IPS-NIHi7 (cell line): ENCODE measurements at regions not wholly inside any gene's neighbourhood (a gene's known extent, or its start where the extent isn't known, plus 50 kb on each side); places are given as distances from the start of the nearest gene placed in this dataset.

ENCODE experiments used
- DNase-seq: peaks from one replicate; pipeline ENCODE4 v3.0.0; 2012; ENCODE audit warnings: mixed read lengths; ENCODE audit errors: extremely low spot score

DNA sequence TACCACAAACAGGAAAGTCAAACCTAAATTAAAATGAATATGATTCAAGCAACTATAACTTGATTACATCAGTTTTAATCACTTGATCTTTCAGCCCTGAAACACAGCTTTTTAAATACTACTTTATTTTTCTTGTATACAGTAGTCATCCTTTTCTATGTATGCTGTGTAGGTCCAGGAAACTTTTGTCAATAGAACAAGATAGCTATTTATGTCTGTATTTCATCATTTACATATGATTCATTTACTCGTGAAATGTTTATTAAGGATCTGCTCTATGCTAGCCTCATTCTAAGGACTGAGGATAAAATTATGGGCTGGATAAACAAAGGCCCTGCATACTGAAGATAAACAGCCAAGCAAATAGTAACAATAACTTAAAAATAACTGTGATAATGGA is 930.2 kb downstream of the TFAP2A start:
- no peak for DNase-seq

DNA sequence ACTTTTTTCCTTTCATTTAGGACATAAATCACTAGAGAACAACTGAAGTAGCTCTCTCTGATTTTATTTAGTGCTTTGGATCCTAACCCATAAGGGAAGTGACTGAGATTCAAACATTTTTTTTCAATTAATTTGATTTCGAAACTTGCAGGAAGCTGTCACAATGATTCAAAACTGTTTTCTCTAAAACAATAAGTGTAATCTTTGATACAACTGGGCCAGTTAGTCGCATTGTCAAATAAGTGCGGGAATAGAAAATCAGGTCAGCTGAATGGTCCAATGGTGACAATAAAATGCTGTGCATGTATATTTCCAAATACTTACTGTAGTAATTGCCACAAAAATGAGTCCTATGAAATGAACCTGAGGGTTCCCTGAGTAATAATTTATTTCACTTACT is 930.8 kb downstream of the TFAP2A start:
- DNase-seq: no peak

DNA sequence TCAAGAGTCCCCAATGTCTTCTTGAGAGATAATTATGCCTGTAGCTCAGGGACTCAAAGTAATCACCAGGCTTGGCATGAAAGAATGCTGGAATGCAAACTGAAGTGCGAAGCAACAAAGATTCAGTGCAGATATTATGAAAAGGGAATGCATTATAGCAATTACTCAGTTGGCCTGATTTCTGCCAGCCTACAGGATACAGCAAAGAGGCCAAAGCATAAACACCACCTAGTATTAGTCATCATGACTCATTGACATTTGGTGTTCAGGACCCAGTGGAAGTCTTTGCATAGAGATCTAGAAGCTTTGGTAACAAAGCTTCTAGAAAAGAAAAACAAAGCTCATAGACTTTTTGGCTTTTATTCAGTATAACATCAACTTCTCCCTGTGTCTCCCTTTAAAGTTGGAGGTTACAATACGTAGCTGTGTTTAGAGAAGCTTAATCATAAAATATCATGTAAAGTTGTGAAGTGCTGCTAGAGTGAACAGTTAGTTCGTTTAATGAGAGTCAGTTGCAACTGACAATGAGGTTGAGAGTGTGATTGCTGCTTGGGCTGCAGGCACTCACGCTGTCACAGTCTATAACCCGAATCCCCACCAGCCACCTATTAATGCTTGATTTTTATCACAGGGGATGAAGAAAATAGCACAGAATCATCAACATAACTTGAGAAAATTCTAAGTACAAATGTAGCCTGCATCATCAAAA is 932.7 kb downstream of the TFAP2A start:
- peak; percentile 20 for DNase-seq

DNA sequence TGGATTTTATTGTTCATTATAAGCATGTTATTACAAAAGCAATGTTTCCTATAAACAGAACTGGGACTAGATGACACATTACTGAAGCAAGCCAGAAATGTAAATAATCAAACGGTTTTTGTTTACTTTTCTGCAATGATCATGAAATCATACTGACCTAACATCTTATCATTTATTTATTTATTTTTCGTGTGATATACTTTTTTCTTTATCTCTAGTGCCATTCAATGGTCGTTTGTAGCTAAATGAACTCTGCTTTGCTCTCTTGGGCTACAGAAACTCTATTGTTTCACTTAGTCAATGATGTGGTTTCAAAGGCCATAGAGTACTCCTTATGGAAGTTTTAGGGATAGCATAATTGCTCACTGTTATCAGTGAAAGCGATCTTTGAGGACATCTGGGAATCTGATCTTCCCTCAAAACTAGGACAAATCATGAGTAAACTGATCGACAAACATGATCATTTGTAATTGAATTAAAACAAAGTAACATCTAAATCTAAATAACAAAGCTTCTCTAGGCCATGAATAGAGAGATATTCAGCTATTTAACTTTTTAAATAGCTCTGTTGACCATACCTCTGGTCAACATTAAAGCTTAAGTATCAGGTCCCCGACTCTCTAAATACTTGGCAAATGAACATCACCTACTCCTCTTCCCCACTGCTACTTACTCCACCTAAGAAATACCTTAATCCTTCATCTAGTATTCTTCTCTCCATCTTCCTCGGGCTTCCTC is 933.4 kb downstream of the TFAP2A start:
- no peak for DNase-seq

DNA sequence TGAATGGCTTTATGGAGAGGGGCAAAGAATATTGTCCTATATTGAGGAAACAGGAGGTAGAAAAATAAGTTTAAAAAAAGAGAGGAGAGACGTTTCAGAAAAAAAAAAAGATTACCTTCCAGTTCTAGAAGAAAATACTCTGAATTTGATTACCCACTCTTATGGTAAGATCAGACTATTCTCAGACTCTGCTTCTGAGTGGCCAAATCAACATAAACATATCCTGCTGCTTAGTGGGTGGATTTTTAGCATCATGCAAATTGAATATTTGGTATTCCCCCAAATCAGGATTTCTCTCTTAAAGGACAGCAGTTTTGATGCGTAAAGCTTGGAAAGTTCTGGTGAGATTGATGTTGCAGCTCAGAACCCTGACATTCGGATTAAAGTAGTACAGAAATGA is 946.6 kb downstream of the TFAP2A start:
- no peak for DNase-seq

DNA sequence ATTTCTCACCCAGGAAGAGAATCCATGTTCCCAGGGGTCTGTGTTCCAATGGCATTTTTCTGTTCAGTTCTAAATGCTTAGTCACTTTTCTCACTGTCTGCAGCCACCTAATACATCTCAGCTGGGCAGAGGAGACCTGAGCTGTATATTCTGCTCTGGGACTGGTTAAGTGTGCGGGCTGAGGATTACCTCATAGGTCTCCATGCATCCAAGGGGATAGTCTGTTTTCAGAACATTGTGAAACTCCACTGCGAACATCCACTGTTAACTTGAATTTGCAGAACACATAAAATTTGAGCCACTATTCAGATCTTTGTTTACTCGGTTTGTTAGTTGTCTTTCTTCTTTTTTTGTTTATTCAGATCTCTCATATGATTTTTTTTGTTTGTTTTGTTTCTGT is 947.1 kb downstream of the TFAP2A start:
- no peak for DNase-seq

DNA sequence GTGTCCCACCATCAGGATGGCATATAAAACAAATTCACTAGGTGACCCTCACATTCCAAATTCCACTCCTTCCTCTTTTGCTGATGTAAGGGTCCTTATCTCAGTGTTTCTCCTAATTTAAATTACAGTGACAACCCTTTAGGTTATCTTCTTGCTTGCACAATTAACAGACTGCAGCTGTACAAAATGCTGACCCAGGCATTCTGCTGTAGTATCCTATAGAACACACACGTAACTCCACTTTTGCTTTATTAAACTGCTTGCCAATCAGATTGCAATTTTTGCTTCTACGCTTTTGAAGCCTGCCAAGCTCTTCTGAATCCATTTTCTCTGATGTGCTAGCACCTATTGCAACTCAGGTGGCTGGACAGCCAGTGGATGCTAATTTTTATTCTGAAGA is 950.3 kb downstream of the TFAP2A start:
- no peak for DNase-seq

DNA sequence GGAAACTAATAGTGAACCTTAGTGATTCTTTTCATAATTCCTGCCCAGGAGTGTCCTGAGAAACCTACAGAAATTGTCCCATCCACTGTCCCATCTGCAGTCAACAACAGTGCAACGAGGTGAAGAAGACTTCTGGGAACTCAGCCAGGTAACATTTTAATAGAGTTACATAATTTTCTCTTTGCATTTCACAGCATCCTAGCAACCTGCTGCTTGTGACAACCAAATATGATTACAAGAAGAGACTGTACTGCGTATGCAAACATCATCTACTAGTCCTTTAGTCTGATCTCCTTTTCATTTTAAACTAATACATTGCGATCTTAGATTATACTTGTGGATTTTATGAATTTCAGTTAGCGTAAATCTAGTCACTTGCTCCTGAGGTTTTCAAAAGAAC is 951.6 kb downstream of the TFAP2A start:
- no peak for DNase-seq

DNA sequence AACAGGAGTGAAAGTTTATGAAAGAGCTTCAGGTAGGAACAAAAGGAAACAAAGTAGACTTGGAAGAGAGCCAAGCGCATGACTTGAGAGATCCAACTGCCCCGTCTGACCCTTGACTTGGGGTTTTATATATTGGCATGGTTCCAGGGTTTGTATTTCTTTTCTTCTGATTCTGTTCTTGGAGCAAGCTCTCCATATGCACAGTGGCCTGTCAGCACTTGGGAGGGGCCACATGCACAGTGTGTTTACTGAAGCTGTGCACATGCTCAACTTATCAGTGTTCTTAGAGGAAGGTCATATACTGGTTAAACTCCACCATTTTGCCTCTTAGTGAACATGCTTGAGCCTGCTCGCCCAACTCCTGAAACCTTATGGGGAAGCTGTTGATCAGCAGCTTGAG is 953.7 kb downstream of the TFAP2A start:
- DNase-seq: no peak

DNA sequence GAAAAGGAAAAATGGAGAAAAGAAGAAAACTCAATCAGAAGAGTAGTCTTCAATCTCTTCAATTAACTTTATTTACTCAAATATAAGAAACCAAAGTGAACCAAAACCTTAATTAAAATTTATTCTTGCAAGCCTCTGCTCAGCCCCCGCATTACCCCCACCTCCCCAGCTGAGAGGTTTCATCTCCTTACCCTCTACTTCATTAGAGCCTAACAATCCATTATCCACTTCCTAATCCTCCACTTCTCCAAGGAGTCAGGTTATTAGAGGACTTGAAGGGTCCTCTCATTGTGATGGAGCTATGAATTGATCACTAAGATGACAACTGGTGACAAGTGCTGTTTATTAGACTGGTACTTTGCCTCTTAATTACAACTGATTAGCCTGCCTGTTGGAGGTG is 956.5 kb downstream of the TFAP2A start:
- no peak for DNase-seq

DNA sequence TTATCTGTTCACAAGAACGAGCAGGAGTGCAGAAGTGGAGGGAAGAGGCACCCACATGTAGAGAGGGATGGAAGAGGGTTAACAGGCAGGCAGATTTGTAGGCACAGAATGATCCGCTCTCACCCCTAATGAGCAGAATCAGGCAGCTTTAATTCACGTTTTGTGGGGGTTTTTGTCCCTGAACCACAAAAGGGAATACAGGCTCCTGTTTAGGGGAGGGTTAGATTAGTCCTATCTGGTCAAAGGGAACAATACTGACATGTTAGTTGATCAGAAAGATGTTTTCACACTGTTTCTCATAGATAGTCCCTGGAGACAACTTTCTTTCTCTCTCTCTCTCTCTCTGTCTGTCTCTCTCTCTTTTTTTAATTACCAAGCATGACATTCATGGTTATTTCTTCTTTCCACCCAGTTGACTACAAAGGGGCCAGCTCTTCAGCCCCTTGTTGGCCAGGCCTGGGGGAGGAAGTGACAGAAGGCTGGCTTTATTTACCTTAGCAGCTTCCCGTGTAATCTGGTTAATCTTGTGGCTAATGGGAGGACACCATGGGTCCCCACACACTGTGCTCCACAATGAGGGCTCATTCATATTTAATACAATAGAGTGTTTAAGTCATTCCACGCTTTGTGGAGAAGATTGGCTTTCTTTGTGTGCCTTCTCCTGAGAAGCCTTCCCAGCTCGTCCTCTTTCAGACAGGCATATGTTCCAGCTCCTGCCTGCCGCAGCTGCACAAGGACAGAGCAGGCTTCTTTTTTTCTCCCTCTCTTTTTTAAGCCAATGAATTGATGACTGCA is 958.8 kb downstream of the TFAP2A start:
- peak; percentile 24 for DNase-seq

DNA sequence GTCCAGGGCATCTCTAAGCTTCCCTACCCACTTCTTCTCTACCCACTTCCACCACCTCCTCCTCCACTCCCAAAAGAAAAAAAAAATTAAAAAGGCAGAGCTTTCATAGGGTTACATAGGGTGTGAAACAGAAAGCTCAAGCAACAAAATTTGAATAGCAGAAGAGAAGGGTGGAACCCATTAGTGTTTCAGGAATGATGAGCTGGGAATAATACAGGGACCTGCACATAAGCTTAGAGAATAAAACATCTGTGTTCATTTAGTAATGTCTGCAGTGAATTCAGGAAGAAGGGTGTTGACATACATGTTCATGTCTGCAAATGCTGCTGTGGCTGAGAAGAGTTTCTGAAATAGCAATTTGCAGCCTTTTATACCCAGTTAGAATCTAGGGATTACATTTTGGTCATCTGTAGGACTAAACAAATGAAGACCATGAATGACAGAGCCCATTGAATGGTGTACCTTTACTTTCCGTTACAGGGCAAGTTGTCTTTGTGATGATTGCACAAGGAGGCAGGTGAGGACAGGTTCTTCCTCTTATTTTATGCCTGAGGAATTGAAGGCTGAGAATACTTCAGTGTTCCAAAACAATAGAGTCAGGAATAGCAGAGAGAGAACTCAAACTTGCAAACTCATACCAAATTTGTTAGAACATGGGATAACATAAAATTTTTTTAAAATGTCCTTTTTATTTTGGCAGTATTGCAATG is 975.1 kb downstream of the TFAP2A start:
- no peak for DNase-seq

DNA sequence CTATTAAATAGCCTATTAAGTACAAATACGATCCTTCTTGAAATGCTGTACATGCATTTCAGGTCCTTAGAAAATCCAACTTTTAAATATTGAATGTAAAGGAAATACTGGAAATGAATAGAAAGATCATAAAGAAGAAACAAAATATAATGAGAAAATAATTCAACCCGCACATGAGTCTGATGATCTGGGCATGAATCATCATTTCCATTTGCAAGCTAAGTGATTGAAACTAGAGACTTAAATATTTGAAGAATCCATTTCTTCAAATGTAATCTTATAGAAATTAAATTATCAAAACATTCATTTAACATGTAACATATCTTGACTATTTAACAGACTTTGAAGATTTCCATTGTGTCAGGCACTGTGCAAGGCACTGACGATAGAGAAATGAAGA is 977.0 kb downstream of the TFAP2A start:
- no peak for DNase-seq

DNA sequence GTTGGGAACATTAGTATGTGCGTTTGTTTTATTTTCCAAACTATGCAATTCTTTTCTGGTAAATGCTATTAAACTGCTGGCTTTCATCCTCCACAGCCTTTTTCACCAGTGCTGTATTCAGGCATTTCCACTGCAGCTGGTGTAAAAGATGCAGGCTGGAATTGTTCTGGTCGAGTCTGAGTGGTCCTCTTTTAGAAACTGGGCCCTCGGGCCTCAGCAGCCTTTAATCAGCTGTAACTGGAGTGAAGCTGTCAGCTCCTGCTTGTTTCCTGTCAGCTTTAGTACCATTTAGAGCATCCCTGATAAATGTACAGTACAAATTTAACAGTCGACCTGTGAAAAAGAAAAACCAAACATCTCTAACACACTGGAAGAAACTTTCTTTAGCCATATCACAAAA is 979.6 kb downstream of the TFAP2A start:
- DNase-seq: no peak

DNA sequence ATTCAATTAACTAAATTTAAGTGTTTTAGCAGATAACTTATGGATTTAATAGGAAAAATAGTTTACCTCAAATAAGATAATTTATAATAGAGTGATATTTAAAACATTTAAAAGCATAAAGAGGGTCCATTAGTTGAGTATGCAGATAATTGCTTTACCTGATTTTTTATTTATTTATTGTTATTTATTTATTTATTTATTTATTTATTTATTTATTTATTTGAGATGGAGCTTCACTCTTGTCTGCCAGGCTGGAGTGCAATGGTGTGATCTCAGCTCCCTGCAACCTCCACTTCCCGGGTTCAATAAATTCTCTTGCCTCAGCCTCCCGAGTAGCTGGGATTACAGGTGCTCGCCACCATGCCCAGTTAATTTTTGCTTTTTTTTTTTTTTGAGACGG is 982.9 kb downstream of the TFAP2A start:
- DNase-seq: no peak

DNA sequence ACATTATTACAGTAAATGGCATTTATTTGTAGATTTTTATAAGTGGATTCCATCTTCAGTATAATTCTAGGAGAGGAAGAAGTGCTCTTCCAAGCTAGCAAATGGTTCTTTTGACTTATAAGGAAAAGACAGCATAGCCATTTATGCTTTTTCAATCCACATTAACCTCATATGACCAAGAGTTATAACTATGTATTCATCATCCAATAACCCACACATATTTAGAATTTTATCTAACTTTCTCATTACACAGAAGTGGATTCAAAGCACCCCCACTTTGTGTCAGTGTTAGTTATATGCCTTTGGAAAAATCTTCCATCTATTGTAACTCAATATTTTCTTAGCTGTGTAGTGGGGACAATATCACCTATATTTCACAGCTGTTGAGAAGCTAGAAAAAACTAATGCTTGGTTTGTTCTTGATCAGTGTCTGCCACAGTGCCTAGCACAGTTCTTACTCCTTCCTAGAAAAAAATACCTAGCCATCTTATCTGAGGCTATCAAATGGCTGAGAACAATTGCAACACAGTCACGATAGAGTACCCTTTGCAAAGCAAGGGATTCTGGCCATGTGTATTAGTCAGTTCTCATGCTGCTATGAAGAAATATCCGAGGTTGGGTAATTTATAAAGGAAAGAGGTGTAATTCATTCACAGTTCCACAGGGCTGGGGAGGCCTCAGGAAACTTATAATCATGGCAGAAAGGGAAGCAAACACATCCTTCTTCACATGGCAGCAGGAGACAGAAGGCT is 986.3 kb downstream of the TFAP2A start:
- DNase-seq: no peak

DNA sequence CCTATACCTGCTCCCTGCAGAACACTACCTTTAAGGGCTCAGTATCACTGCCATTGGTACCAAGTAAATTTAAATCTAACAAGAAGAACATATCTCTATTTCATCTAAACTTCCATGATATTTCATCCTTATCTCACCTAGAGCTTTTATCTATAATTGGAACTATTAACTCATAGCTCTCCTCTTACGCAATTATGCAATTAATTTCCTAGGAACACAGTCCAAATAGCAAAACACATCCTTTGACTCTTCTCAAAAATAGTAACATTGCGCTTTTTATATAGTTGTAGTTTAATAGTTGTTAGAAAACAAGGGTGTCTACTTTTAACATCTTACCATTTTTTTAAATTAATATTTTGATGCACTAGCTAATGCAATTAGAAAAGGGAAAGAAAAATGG is 986.8 kb upstream of the SLC35B3 start:
- no peak for DNase-seq

DNA sequence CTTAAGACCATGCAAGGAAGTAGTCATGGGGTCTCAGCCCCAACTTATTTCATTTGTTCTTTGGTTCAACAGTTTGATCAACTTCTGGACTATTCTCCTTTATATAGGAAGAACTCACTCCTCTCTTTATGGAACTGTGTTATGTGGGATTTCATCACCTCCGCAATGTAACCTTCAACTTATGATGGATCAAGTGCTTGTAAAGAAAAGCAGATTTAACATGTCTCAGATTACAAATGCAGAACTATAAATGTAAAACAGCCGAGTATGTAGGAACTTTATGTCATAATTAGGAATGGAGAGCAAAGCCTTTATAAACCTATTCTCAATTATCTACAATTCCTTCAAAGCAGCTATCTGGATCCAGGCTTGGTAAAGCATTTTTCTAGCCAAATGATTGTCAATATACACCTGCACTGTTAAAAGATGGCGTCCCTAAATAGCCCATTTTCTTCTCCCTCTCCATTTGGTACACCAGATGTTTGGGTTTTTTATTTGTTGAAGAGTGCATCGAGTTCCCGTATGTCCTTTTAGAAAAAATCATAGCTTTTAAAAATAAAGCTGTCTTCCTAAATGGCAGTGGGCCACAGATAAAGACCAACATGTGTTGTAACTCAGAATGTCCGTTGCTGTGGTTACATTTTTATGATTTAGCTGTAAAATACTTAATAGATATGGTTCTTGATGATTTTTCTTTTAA is 985.1 kb upstream of the SLC35B3 start:
- no peak for DNase-seq

DNA sequence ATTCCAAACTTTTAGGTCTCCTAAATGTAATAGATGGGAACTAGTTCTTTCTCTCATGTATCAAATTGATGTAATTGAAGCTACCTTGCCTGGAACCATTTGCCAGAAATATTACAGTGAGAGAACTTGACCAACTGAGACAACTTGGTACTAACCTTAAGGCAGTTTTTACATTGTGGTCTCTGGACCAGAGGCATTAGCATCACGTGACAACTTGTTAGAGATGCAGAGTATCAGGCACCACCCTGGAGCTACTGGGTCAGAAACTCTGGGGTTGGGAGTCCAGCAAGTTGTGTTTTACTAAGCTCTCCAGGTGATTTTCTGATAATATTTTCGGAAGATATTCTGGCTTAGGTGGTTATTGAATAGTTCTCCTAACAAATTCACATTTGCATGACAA is 982.1 kb upstream of the SLC35B3 start:
- DNase-seq: no peak

DNA sequence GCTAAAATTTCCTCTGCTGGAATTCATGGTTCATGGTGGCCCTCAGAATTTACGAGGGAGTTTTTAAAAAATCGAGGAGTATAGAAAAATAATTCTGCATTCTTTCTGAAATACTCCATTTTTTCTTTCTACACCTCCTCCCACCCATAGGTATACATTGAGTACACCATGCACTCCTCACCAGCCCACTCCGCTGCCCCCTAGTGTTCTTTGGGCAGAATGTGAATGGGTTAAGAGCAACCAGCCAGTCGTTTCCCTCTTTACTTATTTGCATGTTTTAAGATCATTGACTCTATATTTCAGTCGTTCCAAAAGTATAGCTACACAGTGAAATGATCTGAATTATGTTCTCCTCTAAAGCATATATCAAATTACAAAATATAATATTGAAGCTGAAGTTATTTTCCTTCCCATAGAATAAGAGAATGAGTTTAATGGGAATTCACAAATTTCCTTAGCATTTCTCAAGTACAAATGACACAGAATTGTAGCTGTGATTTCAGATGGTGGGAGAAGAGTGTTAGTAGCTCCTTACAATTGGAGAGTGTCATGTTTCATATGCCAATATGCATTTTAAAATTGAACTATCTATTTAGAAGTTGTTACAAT is 977.7 kb upstream of the SLC35B3 start:
- DNase-seq: peak; percentile 60
